ENCODE measurements at regions not wholly inside any gene's neighbourhood (a gene's known extent, or its start where the extent isn't known, plus 50 kb on each side); places are given as distances from the start of the nearest gene placed in this dataset.

DNA sequence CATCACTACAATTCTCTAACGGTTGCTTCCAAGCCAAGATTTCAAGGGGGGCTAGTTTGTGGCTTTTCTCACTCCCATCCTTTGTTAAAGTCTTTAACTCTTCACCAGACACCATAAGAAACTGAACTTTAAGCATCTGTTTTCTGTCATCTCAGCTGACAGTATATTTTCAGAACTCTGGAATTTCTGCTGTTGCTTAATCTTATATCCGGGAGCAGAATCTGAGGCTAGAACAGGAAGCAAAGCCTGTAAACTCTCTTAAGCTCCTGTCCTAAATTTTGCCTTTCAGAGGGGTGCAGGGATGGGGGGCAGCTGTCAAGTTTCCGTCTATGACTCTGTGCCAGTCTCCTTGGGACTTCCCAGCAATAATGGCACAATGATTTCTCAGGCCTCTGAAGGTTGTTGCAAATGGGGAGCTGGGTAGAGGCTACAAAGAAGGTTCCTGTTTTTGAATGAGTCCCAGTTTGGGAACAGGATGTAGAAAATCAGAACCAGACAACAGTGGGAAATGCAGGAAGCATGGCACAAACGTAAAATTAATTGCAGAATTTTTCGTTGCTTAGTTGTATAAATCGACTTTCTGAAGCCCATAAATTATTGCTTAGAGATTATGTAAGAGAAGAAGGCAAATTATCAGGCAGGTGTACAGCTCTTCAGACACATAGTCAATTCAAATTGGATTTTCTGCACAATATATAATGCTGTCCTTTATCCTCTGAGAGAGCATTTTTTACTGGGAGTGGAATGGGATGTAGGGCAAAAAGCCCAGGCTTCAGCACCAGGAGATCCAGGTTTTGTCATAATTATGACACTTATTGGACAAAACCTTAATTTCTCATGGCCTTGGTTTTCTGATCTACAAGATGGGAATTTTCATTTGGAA is 430.9 kb downstream of the DMAC1 start:
- ATAC-seq (ENCODE audit: low FRiP score in 2 of 2) (peak; percentile 49 to 52), DNase-seq (no peak)
- Histone ChIP-seq H3K27ac (peak overlapping the region in 3 of 4 donors; percentile 9 to 84 (median 22)), H3K9me3 (no peaks in the 10 kb centered on the region), H3K4me3 (no peak overlapping the region), H3K27me3 (no peaks in the 10 kb centered on the region), H3K36me3 (no peaks in the 10 kb centered on the region), H3K4me1 (peaks cover 6 to 26% (median 21%) of the 10 kb centered on the region in 4 donors)
- WGBS, 2 donors = 25 to 28% methylated on average over 6 of the region's 6 CpGs
- peak; percentile 34 to 74 for TF ChIP-seq POLR2AphosphoS5 (IDR thresholded peaks at IDR 0.05)
- no peak for TF ChIP-seq POLR2A (IDR thresholded peaks at IDR 0.05)

DNA sequence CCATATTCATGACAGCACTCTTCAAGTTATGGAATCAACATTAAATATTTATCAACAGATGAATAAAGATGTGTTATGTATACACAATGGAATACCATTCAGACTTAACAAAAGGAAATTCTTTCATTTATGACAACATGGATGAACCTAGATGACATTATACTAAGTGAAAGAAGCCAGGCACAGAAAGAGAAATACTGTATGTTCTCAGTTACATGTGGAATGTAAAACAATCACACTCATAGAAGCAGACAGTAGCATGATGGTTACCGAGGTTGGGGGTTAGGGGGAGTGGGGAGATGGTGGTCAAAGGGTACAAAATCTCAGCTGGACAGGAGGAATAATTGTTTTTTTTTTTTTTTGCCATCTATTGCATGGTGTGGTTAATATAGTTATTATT is 431.9 kb downstream of the DMAC1 start:
- H3K27me3 ChIP-seq = no peaks in the 10 kb centered on the region
- WGBS, 2 donors = 52 to 53% methylated on average over 1 of the region's 1 CpG
- DNase-seq = no peak
- no peaks in the 10 kb centered on the region for H3K9me3 ChIP-seq
- no peaks in the 10 kb centered on the region for H3K36me3 ChIP-seq
- no peak overlapping the region for H3K4me3 ChIP-seq
- H3K4me1 ChIP-seq = peaks cover 6 to 26% (median 21%) of the 10 kb centered on the region in 4 donors
- TF ChIP-seq, protein P1, sequence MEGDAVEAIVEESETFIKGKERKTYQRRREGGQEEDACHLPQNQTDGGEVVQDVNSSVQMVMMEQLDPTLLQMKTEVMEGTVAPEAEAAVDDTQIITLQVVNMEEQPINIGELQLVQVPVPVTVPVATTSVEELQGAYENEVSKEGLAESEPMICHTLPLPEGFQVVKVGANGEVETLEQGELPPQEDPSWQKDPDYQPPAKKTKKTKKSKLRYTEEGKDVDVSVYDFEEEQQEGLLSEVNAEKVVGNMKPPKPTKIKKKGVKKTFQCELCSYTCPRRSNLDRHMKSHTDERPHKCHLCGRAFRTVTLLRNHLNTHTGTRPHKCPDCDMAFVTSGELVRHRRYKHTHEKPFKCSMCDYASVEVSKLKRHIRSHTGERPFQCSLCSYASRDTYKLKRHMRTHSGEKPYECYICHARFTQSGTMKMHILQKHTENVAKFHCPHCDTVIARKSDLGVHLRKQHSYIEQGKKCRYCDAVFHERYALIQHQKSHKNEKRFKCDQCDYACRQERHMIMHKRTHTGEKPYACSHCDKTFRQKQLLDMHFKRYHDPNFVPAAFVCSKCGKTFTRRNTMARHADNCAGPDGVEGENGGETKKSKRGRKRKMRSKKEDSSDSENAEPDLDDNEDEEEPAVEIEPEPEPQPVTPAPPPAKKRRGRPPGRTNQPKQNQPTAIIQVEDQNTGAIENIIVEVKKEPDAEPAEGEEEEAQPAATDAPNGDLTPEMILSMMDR (IDR thresholded peaks at IDR 0.05) = no peak
- TF ChIP-seq POLR2A (IDR thresholded peaks at IDR 0.05) (no peak), EP300 (IDR thresholded peaks at IDR 0.05) (no peak), POLR2AphosphoS5 (IDR thresholded peaks at IDR 0.05) (no peak)
- H3K27ac ChIP-seq = peak overlapping the region in 1 of 4 donors; percentile 84
- no peak for ATAC-seq (ENCODE audit: low FRiP score in 2 of 2)

DNA sequence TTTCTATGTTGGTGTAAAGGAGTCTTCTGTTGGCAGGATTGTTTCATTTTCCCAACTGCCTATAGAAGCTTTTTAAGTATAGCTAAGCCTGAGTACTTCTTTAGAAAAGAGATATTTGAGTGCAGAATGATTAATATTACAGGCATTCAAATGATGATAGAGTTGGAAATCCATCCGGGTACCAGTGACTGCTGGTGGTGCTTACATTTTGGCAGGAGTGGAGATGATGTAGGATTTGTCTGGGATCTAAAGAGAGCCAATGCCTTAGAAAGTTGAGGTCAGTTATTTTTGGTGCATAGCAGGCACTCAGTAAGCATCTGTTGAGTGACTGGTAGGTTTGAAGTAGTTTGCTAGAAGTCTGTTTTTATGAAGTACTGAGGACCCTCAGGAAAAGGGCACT is 433.5 kb downstream of the DMAC1 start:
- no peak overlapping the region for H3K4me3 ChIP-seq
- no peak for ATAC-seq (ENCODE audit: low FRiP score in 2 of 2)
- H3K27ac ChIP-seq = no peak overlapping the region
- no peak for TF ChIP-seq EP300 (IDR thresholded peaks at IDR 0.05)
- 32 to 46% methylated on average over 1 of the region's 1 CpG for WGBS, 2 donors
- H3K36me3 ChIP-seq = no peaks in the 10 kb centered on the region
- H3K9me3 ChIP-seq = no peaks in the 10 kb centered on the region
- no peak for DNase-seq
- no peaks in the 10 kb centered on the region for H3K27me3 ChIP-seq
- H3K4me1 ChIP-seq = peaks cover 6 to 26% (median 19%) of the 10 kb centered on the region in 4 donors

DNA sequence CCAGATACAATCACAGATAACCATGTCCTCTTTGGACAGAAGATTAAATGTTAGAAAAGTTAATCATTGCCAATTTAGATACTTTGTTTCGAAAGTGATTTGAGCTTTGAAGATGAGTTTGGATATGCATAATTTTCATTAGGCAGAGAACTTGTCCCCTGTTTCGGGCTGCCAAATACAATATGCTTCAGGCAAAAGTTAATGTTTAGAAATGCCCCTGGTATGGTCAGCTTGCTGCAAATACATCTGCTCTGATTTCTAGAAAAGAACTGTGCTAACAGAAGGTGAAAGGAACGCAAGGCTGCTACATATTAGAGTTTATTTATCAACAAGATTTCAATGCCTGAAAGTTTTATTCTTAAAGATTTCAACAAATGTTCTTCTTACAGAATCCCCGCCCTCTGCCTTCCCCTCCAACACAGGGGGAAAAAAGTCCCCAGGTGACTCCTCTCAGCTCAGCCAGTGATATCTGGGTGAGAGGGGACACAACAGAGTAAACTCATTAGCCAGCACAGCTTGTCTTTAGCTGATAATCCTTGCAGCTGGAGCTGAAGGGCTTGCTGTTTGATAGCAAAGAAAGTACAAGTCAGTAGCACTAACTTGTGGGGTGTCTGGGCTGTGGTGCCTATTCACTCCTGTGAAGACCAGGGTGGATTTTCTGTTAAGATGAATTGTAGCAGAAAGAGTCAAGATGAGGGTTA is 435.7 kb downstream of the DMAC1 start:
- Histone ChIP-seq H3K27ac (no peak overlapping the region), H3K27me3 (no peaks in the 10 kb centered on the region), H3K4me3 (no peak overlapping the region), H3K36me3 (no peaks in the 10 kb centered on the region), H3K9me3 (no peaks in the 10 kb centered on the region), H3K4me1 (peaks cover 0 to 11% (median 9%) of the 10 kb centered on the region in 4 donors)
- DNase-seq = no peak
- no peak for ATAC-seq (ENCODE audit: low FRiP score in 2 of 2)
- no peak for TF ChIP-seq POLR2A (IDR thresholded peaks at IDR 0.05)
- TF ChIP-seq POLR2AphosphoS5 (IDR thresholded peaks at IDR 0.05) = no peak
- TF ChIP-seq, protein P1 (IDR thresholded peaks at IDR 0.05) = no peak
- TF ChIP-seq EP300 (IDR thresholded peaks at IDR 0.05) = no peak
- 66 to 81% methylated on average over 4 of the region's 4 CpGs for WGBS, 2 donors

DNA sequence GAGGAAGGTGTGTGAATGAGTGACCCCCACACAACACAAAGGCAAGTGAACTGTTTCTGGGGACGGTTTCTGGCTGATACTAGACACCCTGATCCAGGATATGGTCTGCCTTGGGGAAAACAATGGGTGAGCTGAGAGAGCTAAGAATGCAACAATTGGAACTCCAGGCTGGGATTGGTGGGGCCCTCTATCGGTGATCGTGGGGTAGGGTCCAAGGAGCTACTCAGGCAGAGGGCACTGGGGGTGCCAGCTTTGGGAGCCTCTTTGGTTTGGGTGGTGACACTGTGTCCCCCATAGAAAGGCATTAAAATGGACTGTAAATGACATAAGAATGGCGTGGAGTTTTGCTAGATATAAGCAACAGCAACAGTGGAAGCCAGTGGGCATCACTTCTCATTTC is 439.1 kb downstream of the DMAC1 start:
- WGBS, 2 donors = 71 to 72% methylated on average over 4 of the region's 4 CpGs
- ATAC-seq (ENCODE audit: low FRiP score in 2 of 2) (no peak), DNase-seq (no peak)
- TF ChIP-seq, protein P1 (IDR thresholded peaks at IDR 0.05) = no peak
- TF ChIP-seq EP300 (IDR thresholded peaks at IDR 0.05) = no peak
- TF ChIP-seq POLR2A (IDR thresholded peaks at IDR 0.05) = no peak
- TF ChIP-seq POLR2AphosphoS5 (IDR thresholded peaks at IDR 0.05) = no peak
- Histone ChIP-seq H3K4me1 (no peaks in the 10 kb centered on the region), H3K4me3 (no peak overlapping the region), H3K9me3 (no peaks in the 10 kb centered on the region), H3K27me3 (no peaks in the 10 kb centered on the region), H3K27ac (no peak overlapping the region), H3K36me3 (no peaks in the 10 kb centered on the region)
